Renal cortex interstitium (tissue), 11 donors: ENCODE measurements at regions not wholly inside any gene's neighbourhood (a gene's known extent, or its start where the extent isn't known, plus 50 kb on each side); places are given as distances from the start of the nearest gene placed in this dataset.
A peak's percentile ranks its signal among the peaks of the same experiment; 100 is the strongest.

Experiments used
- DNase-seq, 11 donors: peaks; one replicate each; pipeline ENCODE4 v3.0.0-alpha.2; 2013; ENCODE audit warnings: low read depth in 9 of 11, low spot score in 4 of 11; ENCODE audit errors: extremely low read depth in 1 of 11

GRCh38 chr10:111187096-111187495 lies 110.3 kb downstream of the ADRA2A start:
- no peak for DNase-seq

GRCh38 chr10:111199587-111199986 lies 122.8 kb downstream of the ADRA2A start:
- no peak for DNase-seq

- no peak for DNase-seq
Observed at GRCh38 chr10:111200505-111201186, 123.8 kb downstream of the ADRA2A start.

- peak in 8 of 11 donors; percentile 4 to 44 (median 20) for DNase-seq
Observed at GRCh38 chr10:111203615-111204014, 126.8 kb downstream of the ADRA2A start.

GRCh38 chr10:111204838-111205237 lies 128.0 kb downstream of the ADRA2A start:
- DNase-seq = no peak

GRCh38 chr10:111206521-111206920 lies 129.7 kb downstream of the ADRA2A start:
- DNase-seq = no peak

- no peak for DNase-seq
Observed at GRCh38 chr10:111207500-111207899, 130.7 kb downstream of the ADRA2A start.

- no peak for DNase-seq
Observed at GRCh38 chr10:111208951-111209350, 132.1 kb downstream of the ADRA2A start.

- DNase-seq = no peak
Observed at GRCh38 chr10:111209692-111210091, 132.9 kb downstream of the ADRA2A start.

- DNase-seq = no peak
Observed at GRCh38 chr10:111211241-111211640, 134.4 kb downstream of the ADRA2A start.

GRCh38 chr10:111211706-111212105 lies 134.9 kb downstream of the ADRA2A start:
- no peak for DNase-seq

GRCh38 chr10:111221682-111222480 lies 145.1 kb downstream of the ADRA2A start:
- DNase-seq = no peak

- DNase-seq = no peak
Observed at GRCh38 chr10:111222961-111223360, 146.1 kb downstream of the ADRA2A start.

GRCh38 chr10:111231779-111232178 lies 154.9 kb downstream of the ADRA2A start:
- no peak for DNase-seq

- DNase-seq = peak in 7 of 11 donors; percentile 2 to 19 (median 9)
Observed at GRCh38 chr10:111233439-111233838, 156.6 kb downstream of the ADRA2A start.

- DNase-seq = no peak
Observed at GRCh38 chr10:111234234-111234913, 157.5 kb downstream of the ADRA2A start.

- no peak for DNase-seq
Observed at GRCh38 chr10:111234914-111235302, 158.1 kb downstream of the ADRA2A start.

GRCh38 chr10:111240348-111240747 lies 163.5 kb downstream of the ADRA2A start:
- no peak for DNase-seq

GRCh38 chr10:111243126-111243525 lies 166.3 kb downstream of the ADRA2A start:
- DNase-seq = no peak

- DNase-seq = no peak
Observed at GRCh38 chr10:111246136-111246535, 169.3 kb downstream of the ADRA2A start.
